ENCODE measurements at regions not wholly inside any gene's neighbourhood (a gene's known extent, or its start where the extent isn't known, plus 50 kb on each side); places are given as distances from the start of the nearest gene placed in this dataset.

- no peak for DNase-seq
These were observed 303.9 kb upstream of the HDAC4 start for GRCh38 chr2:239704737-239705136.

- DNase-seq, result no peak
These were observed 303.0 kb upstream of the HDAC4 start for GRCh38 chr2:239703834-239704233.

DNA sequence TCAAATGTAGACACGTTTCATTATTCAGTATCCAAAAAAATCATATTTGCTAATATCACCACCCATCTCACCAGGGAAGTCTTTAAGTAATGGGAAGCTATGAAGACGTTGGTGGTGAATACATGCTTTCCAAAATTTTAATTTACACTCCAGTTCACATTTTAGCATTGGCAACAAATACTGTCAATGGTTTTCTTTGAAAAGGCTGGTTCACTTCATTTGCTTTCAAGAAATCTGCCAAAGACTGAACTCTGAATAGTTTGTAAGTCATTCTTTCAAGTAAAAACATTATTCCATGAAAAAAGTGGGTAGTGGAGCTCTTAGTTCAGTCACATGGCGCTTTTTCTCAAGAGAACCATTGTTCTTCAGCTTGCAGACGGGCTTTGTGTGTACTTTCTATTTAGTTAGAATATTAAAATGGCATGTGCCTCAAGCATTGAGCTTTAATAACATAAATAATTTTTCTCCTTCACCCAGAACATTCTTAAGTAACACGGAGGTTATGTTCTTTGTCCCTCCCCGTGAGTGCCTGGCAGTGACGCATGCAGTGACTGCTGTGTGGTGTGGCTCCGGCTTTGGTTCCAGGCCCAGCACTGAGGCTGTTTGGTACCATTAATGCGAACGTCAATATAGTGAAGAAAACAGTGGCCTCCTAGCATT lies 300.0 kb upstream of the HDAC4 start:
- no peak for DNase-seq

DNA sequence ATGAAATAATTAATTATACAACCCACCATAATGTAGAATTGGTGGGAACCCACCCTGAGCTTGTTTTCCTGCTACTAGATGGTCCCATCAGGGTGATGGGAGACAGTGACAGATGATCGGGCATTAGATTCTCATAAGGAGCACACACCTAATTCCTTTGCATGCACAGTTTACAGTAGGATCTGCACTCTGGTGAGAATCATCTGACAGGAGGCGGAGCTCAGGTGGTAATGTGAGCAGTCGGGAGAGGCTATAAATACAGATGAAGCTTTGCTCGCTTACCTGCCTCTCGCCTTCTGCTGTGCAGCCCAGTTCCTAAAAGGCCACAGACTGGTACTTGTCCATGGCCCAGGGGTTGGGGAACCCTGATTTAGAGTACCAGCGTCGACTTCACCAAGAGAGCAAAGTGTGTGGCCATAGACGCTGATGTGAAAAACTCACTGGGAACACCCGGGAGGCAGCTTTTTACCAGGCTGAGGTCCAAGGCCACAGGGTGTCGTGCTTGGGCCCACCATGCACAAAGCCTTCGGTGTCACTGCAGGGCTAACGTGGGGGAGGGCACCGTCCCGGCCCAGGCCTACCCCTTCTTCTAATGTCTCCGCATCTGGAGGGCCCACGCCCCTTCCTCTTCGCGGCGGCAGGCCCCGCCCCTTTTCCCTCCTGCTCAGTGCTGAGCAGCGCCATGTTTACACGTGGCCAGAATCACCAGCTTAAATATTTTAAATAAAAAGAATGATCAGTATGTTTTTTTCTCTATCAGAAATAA lies 296.8 kb upstream of the HDAC4 start:
- DNase-seq, result no peak

GRCh38 chr2:239696559-239697207 lies 295.9 kb upstream of the HDAC4 start:
- DNase-seq, result no peak

- no peak for DNase-seq
These were observed 295.0 kb upstream of the HDAC4 start for GRCh38 chr2:239695728-239696240.

DNA sequence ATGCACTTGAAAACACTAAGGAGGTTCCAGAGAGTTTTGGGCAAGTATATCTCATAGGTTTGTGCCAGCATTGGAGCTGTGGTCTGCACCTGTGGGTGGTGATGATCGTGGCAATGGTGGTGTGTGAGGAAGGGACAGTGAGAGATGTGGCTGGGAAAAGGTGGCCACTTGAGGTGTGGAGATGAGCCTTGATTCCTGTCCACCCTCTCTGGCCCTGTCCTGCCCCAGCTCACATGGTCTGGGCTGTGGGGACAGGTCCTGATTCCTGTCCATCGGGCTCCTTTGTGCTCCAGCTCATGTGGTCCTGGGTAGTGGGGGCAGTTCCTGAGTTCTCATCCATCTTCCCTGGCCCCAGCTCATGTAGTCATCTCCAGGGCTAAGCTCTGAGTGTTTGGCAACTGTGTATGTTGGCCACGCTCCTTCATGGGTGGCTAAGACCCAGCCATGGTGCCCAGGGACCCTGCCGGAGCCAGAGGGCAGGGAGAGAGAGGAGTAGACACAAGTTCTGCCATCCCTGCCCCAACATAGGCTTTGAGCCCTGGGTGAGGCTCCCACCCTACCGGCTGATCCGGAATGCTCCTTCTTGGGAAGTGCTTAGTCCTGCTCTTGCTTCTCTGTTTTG lies 294.4 kb upstream of the HDAC4 start:
- no peak for DNase-seq

DNA sequence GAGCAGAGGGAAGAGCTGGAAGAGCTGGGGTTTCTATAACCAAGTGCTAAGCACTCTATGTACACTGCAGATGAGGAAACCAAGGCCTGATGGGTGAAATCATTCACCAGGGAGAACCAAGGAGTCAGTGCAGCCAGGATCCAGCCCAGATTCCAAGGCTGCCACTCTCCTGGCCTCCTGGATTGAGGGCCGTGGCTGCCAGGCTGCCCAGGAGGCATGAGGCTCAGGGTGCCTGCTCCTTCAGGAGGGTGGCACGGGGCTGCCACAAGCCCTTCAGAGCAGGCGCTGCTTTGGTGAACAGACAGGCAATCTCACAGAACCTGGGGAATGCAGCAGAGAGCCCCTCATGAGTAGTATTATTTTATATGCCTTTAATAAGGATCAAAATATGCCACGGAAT lies 293.7 kb upstream of the HDAC4 start:
- no peak for DNase-seq

GRCh38 chr2:239693761-239694415 lies 293.1 kb upstream of the HDAC4 start:
- DNase-seq, result no peak

GRCh38 chr2:239693330-239693729 lies 292.5 kb upstream of the HDAC4 start:
- no peak for DNase-seq

GRCh38 chr2:239692919-239693318 lies 292.1 kb upstream of the HDAC4 start:
- DNase-seq, result no peak

- no peak for DNase-seq
These were observed 291.6 kb upstream of the HDAC4 start for GRCh38 chr2:239692362-239692851.

DNA sequence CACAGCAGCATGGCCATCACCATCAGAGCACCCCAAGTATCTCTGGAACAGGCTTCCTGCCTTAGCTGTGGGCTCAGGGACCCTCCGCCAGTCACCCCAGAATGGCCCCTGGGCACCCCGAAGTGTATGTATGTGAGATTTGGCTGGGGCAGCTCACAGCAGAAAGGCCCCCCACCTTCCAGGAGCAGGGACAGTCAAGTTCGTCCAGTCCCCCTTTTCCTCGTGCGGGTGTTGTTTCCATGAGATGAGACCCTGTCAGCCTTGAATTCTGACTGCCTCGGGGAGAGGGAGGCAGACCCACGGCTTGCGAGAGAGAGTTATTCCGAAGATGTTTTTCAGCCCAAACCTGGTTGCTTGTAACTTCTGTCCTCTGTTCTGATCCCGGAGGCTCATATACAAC lies 290.9 kb upstream of the HDAC4 start:
- DNase-seq, result no peak

- no peak for DNase-seq
These were observed 290.1 kb upstream of the HDAC4 start for GRCh38 chr2:239690651-239691631.

DNA sequence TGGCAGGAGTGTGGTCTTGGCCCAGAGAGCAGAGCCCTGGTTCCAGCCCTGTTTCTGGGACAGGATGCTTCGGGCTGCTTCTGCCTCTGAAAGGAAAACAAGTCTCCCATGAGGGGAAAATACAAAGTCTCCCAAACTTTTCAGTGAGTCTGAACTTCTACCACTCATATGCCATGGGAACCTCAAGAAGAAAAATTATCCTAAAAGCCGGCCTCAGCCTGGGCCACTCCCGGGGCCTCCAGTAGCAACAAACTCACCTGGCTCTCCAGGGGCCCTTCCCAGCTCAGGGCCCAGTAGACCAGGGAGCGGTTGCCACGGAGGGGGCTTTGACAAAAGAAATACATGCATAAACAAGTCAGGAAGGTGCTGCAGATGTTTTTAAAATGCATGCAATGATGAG lies 289.2 kb upstream of the HDAC4 start:
- no peak for DNase-seq

GRCh38 chr2:239689410-239689809 lies 288.6 kb upstream of the HDAC4 start:
- no peak for DNase-seq

- no peak for DNase-seq
These were observed 288.0 kb upstream of the HDAC4 start for GRCh38 chr2:239688840-239689239.

DNA sequence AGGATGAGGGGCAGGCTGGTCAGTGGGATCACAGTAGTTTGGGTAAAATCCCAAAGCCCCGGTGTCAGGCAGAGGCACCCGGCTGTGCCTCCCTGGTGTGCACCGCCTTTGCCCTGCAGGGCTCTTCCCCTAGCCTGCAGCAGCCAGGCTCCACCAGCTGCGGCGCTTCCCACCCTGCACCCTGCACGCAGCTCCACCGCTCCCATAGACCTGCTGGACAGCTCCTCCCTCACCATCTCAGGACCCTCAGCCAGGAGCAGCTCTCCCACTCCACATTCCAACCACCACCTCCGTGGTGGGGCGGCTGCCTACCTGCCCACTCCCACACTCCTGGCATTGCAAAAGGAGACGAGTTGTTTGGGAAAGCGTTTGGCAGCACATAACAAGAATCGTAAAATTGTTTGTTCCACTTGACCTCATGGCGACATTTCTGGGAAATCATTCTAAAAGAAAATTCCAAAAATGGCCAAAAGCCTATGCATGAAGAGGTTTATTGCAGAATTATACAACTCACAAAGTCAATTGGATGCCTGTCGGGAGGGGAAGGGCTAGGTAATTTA lies 287.4 kb upstream of the HDAC4 start:
- no peak for DNase-seq

- DNase-seq, result no peak
These were observed 286.6 kb upstream of the HDAC4 start for GRCh38 chr2:239687441-239687840.

DNA sequence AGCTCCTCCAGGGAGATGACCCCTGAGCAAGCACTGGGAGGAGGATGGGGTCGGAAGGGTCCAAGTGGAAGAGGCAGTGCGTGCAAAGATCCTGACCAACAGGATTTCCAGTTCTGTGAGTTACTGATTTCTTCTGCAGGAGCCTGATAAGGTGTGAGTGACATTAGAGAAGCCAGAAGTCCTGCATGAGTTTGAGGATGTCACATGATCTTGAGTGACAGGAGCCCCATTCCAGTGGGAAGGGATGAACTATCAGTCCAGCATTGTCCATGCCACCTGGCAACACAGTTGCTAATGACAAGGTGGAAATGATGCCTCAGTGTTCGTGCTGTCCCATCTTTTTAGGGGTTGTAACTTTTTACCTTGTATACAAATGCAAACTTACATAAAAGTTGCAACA lies 285.1 kb upstream of the HDAC4 start:
- DNase-seq, result no peak

DNA sequence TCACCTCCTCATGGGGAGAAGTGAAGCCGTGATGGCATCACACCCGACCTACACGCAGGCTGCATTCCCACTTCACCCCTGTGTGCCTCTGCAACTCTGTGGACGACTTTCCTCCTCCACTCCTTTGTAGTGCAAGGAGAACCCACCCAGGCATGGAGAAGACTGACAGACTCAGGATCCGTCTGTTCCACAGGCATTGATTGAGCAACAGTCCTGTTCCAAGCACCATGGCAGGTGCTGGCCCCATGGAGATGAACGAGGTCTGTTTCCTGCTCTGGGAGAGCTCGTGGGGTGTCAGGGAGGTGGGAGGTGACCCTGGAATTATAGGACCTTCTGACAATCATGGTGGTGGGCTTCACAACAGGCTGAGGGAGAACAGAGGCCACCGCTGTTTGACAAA lies 284.7 kb upstream of the HDAC4 start:
- no peak for DNase-seq
